ENCODE measurements at regions not wholly inside any gene's neighbourhood (a gene's known extent, or its start where the extent isn't known, plus 50 kb on each side); places are given as distances from the start of the nearest gene placed in this dataset.

- H3K9me1 ChIP-seq (ENCODE audit: control insufficient read depth, extremely low read depth, insufficient read depth, low read length) = no peaks in the 10 kb centered on the region
- H3K9me3 ChIP-seq (ENCODE audit: control insufficient read depth, low read depth, low read length) = no peaks in the 10 kb centered on the region
- no peak for DNase-seq (ENCODE audit: low read depth, low spot score)
- H3K4me3 ChIP-seq (ENCODE audit: control insufficient read depth in 2 of 3, extremely low read depth in 1 of 3, insufficient read depth in 2 of 3, low read depth in 1 of 3, low read length in 3 of 3) = no peak overlapping the region
- peaks cover 10% of the 10 kb centered on the region for H3K4me1 ChIP-seq (ENCODE audit: control insufficient read depth, extremely low read depth, insufficient read depth, low read length)
- no peaks in the 10 kb centered on the region for H3K79me2 ChIP-seq (ENCODE audit: control insufficient read depth, insufficient read depth, low read length)
- no peak for TF ChIP-seq CTCF (optimal IDR thresholded peaks at IDR 0.05 in 1 of 3, IDR thresholded peaks at IDR 0.05 in 1 of 3, conservative IDR thresholded peaks at IDR 0.05 in 1 of 3; ENCODE audit: extremely low read depth in 1 of 3, insufficient read depth in 2 of 3, low read length in 3 of 3)
- TF ChIP-seq EZH2 (IDR thresholded peaks at IDR 0.05; ENCODE audit: low read length) = no peak
- H4K20me1 ChIP-seq (ENCODE audit: control insufficient read depth, extremely low read depth, insufficient read depth, low read length) = no peaks in the 10 kb centered on the region
- H3K27me3 ChIP-seq (ENCODE audit: control insufficient read depth, extremely low read depth, insufficient read depth, low read length) = no peaks in the 10 kb centered on the region
- dilution Hi-C loops (cut with MboI; ENCODE audit: extremely low pct_ligation_motif_present, low sequenced_read_pairs) = no loop called here
- FAIRE-seq = no peak
- H3K27ac ChIP-seq (ENCODE audit: control insufficient read depth, insufficient read depth, low read length) = no peak overlapping the region
- no peak overlapping the region for H2AFZ ChIP-seq (ENCODE audit: control insufficient read depth, low read length)
- H3K9ac ChIP-seq (ENCODE audit: control insufficient read depth, extremely low read depth, insufficient read depth, low read length) = no peak overlapping the region
- no peaks in the 10 kb centered on the region for H3K36me3 ChIP-seq (ENCODE audit: control insufficient read depth in 2 of 2, extremely low read depth in 1 of 2, insufficient read depth in 2 of 2, low read length in 2 of 2)
- no peak overlapping the region for H3K4me2 ChIP-seq (ENCODE audit: control insufficient read depth, extremely low read depth, insufficient read depth, low read depth, low read length)
Measured at GRCh38 chr2:67977464-67977863, 85.3 kb downstream of the C1D start.

GRCh38 chr2:67982956-67983355 lies 79.8 kb downstream of the C1D start:
- Histone ChIP-seq H3K9ac (ENCODE audit: control insufficient read depth, extremely low read depth, insufficient read depth, low read length) (no peak overlapping the region), H3K4me2 (ENCODE audit: control insufficient read depth, extremely low read depth, insufficient read depth, low read depth, low read length) (no peak overlapping the region), H2AFZ (ENCODE audit: control insufficient read depth, low read length) (no peak overlapping the region), H3K79me2 (ENCODE audit: control insufficient read depth, insufficient read depth, low read length) (no peaks in the 10 kb centered on the region), H3K27me3 (ENCODE audit: control insufficient read depth, extremely low read depth, insufficient read depth, low read length) (no peaks in the 10 kb centered on the region), H3K9me3 (ENCODE audit: control insufficient read depth, low read depth, low read length) (no peaks in the 10 kb centered on the region), H3K27ac (ENCODE audit: control insufficient read depth, insufficient read depth, low read length) (no peak overlapping the region), H3K9me1 (ENCODE audit: control insufficient read depth, extremely low read depth, insufficient read depth, low read length) (no peaks in the 10 kb centered on the region), H3K4me1 (ENCODE audit: control insufficient read depth, extremely low read depth, insufficient read depth, low read length) (no peaks in the 10 kb centered on the region), H3K4me3 (ENCODE audit: control insufficient read depth in 2 of 3, extremely low read depth in 1 of 3, insufficient read depth in 2 of 3, low read depth in 1 of 3, low read length in 3 of 3) (no peak overlapping the region), H4K20me1 (ENCODE audit: control insufficient read depth, extremely low read depth, insufficient read depth, low read length) (no peaks in the 10 kb centered on the region), H3K36me3 (ENCODE audit: control insufficient read depth in 2 of 2, extremely low read depth in 1 of 2, insufficient read depth in 2 of 2, low read length in 2 of 2) (no peaks in the 10 kb centered on the region)
- dilution Hi-C loops (cut with MboI; ENCODE audit: extremely low pct_ligation_motif_present, low sequenced_read_pairs) = no loop called here
- DNase-seq (ENCODE audit: low read depth, low spot score) (no peak), FAIRE-seq (no peak)
- no peak for TF ChIP-seq CTCF (optimal IDR thresholded peaks at IDR 0.05 in 1 of 3, IDR thresholded peaks at IDR 0.05 in 1 of 3, conservative IDR thresholded peaks at IDR 0.05 in 1 of 3; ENCODE audit: extremely low read depth in 1 of 3, insufficient read depth in 2 of 3, low read length in 3 of 3)
- no peak for TF ChIP-seq EZH2 (IDR thresholded peaks at IDR 0.05; ENCODE audit: low read length)
